ENCODE measurements at regions not wholly inside any gene's neighbourhood (a gene's known extent, or its start where the extent isn't known, plus 50 kb on each side); places are given as distances from the start of the nearest gene placed in this dataset.

DNA sequence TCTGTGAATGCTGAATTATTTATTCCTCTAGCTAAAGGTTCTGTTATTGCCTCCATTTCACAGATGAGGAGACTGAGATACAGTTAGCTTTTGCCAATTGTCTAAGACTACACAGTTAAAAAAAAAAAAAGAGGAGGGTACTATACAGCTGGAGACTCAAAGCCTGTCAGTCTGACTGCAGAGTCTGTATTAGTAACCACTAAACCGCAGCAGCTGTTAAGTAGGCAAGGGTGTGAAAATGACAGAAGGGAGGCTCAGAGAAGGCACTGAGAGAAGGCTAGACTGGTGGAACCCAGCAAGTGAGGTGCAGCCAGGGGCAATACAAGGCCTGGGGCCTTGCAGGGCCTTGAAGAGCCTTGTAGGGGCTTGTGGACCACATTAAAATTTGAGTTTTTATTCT is 181.2 kb downstream of the CSNK2A3 start:
- TF ChIP-seq, protein P1, sequence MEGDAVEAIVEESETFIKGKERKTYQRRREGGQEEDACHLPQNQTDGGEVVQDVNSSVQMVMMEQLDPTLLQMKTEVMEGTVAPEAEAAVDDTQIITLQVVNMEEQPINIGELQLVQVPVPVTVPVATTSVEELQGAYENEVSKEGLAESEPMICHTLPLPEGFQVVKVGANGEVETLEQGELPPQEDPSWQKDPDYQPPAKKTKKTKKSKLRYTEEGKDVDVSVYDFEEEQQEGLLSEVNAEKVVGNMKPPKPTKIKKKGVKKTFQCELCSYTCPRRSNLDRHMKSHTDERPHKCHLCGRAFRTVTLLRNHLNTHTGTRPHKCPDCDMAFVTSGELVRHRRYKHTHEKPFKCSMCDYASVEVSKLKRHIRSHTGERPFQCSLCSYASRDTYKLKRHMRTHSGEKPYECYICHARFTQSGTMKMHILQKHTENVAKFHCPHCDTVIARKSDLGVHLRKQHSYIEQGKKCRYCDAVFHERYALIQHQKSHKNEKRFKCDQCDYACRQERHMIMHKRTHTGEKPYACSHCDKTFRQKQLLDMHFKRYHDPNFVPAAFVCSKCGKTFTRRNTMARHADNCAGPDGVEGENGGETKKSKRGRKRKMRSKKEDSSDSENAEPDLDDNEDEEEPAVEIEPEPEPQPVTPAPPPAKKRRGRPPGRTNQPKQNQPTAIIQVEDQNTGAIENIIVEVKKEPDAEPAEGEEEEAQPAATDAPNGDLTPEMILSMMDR (IDR thresholded peaks at IDR 0.05; ENCODE audit: extremely low read depth, low read depth, low read length) = no peak
- Histone ChIP-seq H3K4me2 (ENCODE audit: insufficient read depth, low read length) (no peak overlapping the region), H3K27ac (ENCODE audit: low read depth, low read length) (no peak overlapping the region), H3K9me3 (ENCODE audit: low read depth, low read length) (no peaks in the 10 kb centered on the region), H3K4me1 (ENCODE audit: insufficient read depth, low read length) (no peaks in the 10 kb centered on the region), H3K4me3 (ENCODE audit: insufficient read depth, low read length) (no peak overlapping the region), H2AFZ (ENCODE audit: low read length) (no peak overlapping the region), H3K36me3 (ENCODE audit: insufficient read depth, low read length) (no peaks in the 10 kb centered on the region), H3K27me3 (ENCODE audit: insufficient read depth, low read length) (peaks cover 47% of the 10 kb centered on the region), H4K20me1 (ENCODE audit: insufficient read depth, low read length) (no peaks in the 10 kb centered on the region), H3K79me2 (ENCODE audit: insufficient read depth, low read length) (no peaks in the 10 kb centered on the region)
- no peak for DNase-seq (ENCODE audit: insufficient read length, low spot score, missing footprints)

DNA sequence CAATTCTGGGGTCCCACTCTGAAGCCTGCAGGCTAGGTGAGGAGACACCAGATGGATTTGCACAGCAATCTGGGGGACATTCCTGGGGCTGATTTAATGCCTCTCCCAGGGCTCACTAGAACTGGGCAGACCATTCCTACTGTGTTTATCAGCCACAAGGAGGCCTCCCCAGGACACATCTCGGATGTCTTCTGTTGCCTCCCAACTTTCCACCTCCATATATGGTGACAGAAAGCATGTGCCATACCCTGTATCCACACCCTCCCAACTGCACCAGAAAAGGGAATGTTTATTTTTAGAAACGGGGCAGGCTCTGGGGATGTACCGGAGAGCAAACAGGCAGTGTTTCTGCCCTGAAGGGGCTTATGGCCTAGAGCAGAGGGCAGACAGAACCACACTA is 181.8 kb downstream of the CSNK2A3 start:
- DNase-seq (ENCODE audit: insufficient read length, low spot score, missing footprints) = no peak
- Histone ChIP-seq H4K20me1 (ENCODE audit: insufficient read depth, low read length) (no peaks in the 10 kb centered on the region), H3K4me2 (ENCODE audit: insufficient read depth, low read length) (no peak overlapping the region), H3K27me3 (ENCODE audit: insufficient read depth, low read length) (peaks cover 45% of the 10 kb centered on the region), H3K4me3 (ENCODE audit: insufficient read depth, low read length) (no peak overlapping the region), H2AFZ (ENCODE audit: low read length) (no peak overlapping the region), H3K79me2 (ENCODE audit: insufficient read depth, low read length) (no peaks in the 10 kb centered on the region), H3K4me1 (ENCODE audit: insufficient read depth, low read length) (no peaks in the 10 kb centered on the region), H3K9me3 (ENCODE audit: low read depth, low read length) (no peaks in the 10 kb centered on the region), H3K27ac (ENCODE audit: low read depth, low read length) (no peak overlapping the region), H3K36me3 (ENCODE audit: insufficient read depth, low read length) (no peaks in the 10 kb centered on the region)
- TF ChIP-seq, protein P1 (IDR thresholded peaks at IDR 0.05; ENCODE audit: extremely low read depth, low read depth, low read length) = no peak

DNA sequence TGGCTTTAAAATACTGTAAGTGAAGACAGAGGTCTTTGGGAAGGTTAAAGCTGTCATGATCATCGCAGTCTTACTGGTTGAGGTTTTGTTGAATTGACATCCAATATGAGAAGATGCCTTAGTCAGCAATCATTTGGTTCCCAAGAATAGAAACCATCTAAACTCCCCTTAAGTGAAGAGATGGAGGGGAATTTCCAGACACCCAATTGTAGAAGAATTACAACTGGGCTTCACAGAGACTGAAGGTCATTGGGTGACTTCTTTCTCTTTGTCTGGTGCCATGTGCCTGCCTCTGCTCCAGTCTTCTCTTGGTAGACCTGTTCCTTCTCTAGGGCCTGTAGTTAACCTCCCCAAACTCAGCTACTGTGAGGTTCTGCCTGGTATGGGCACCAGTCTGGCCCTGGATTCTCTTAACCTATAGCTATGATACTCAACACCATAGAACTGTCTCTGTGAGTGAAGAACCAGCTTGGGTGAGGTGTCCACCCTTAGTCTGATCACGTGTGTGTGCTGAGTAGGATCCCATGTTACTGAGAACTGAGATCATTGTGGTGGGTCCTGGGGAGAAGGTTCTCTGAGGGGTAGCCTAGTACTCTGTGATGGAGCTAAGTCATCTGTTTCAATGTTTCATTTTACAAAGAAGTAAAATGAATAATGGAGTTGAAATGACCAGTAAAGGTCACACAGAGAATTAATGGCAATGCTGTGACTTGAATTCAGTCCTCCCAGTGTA is 182.5 kb downstream of the CSNK2A3 start:
- Histone ChIP-seq H3K4me3 (ENCODE audit: insufficient read depth, low read length) (no peak overlapping the region), H3K27me3 (ENCODE audit: insufficient read depth, low read length) (peaks cover 39% of the 10 kb centered on the region), H3K9me3 (ENCODE audit: low read depth, low read length) (no peaks in the 10 kb centered on the region), H3K79me2 (ENCODE audit: insufficient read depth, low read length) (no peaks in the 10 kb centered on the region), H3K4me1 (ENCODE audit: insufficient read depth, low read length) (no peaks in the 10 kb centered on the region), H3K4me2 (ENCODE audit: insufficient read depth, low read length) (no peak overlapping the region), H3K27ac (ENCODE audit: low read depth, low read length) (no peak overlapping the region), H4K20me1 (ENCODE audit: insufficient read depth, low read length) (no peaks in the 10 kb centered on the region), H2AFZ (ENCODE audit: low read length) (no peak overlapping the region), H3K36me3 (ENCODE audit: insufficient read depth, low read length) (no peaks in the 10 kb centered on the region)
- TF ChIP-seq, protein P1 (IDR thresholded peaks at IDR 0.05; ENCODE audit: extremely low read depth, low read depth, low read length) = no peak
- peak; percentile 17 for DNase-seq (ENCODE audit: insufficient read length, low spot score, missing footprints)

DNA sequence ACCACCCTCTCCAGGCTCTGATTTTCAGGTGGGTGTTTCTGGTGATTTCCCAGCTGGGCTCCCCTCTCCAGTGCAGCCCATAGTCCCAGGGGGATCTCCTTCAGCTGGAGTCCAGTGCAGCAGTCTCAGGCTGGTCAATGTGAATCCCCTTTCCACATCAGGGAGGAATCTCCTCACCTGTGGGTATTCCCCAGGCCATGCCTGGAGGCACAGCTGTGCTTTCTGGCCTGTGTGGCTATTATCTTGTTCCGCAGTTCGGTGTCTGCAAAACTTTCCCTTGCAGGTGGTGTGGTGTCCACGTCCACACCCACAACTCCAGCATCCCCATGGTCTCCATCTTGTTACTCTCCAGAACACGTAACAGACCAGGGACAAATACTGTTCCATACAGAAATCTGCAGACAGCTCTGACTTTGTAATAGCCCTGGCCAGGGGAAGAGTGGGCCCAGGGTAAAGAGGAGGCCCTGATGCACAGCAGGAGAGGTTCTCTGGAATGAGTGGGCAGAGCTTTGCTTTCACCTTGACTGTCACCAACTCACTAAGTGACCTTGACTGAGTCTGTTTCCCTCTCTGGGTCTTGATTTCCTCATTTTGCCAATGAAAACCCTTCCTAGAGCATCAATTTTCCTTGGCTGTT is 183.2 kb downstream of the CSNK2A3 start:
- H2AFZ ChIP-seq (ENCODE audit: low read length) = no peak overlapping the region
- H3K27ac ChIP-seq (ENCODE audit: low read depth, low read length) = no peak overlapping the region
- no peaks in the 10 kb centered on the region for H3K4me1 ChIP-seq (ENCODE audit: insufficient read depth, low read length)
- no peak overlapping the region for H3K4me2 ChIP-seq (ENCODE audit: insufficient read depth, low read length)
- H3K27me3 ChIP-seq (ENCODE audit: insufficient read depth, low read length) = peaks cover 37% of the 10 kb centered on the region
- no peaks in the 10 kb centered on the region for H3K9me3 ChIP-seq (ENCODE audit: low read depth, low read length)
- no peak for DNase-seq (ENCODE audit: insufficient read length, low spot score, missing footprints)
- TF ChIP-seq, protein P1 (IDR thresholded peaks at IDR 0.05; ENCODE audit: extremely low read depth, low read depth, low read length) = no peak
- H3K79me2 ChIP-seq (ENCODE audit: insufficient read depth, low read length) = no peaks in the 10 kb centered on the region
- H4K20me1 ChIP-seq (ENCODE audit: insufficient read depth, low read length) = no peaks in the 10 kb centered on the region
- no peaks in the 10 kb centered on the region for H3K36me3 ChIP-seq (ENCODE audit: insufficient read depth, low read length)
- H3K4me3 ChIP-seq (ENCODE audit: insufficient read depth, low read length) = no peak overlapping the region
